Lower leg skin (tissue), 3 donors: ENCODE measurements at regions not wholly inside any gene's neighbourhood (a gene's known extent, or its start where the extent isn't known, plus 50 kb on each side); places are given as distances from the start of the nearest gene placed in this dataset.

Source experiments
- CTCF ChIP-seq, 3 donors: fragments of 450-650 bp; IDR thresholded peaks; one replicate each; pipeline ENCODE4 v1.5.1; 2016; ENCODE audit warnings: antibody characterized with exemption in 3 of 3, mild to moderate bottlenecking in 3 of 3, moderate library complexity in 2 of 3
- POLR2A ChIP-seq, 2 donors: fragments of 450-650 bp; IDR thresholded peaks; one replicate each; pipeline ENCODE4 v1.6.1; 2016 to 2017; ENCODE audit warnings: antibody characterized with exemption in 2 of 2, mild to moderate bottlenecking in 1 of 2, moderate library complexity in 1 of 2

GRCh38 chr15:53208751-53209150 lies 418.6 kb upstream of the ONECUT1 start:
- TF ChIP-seq CTCF (IDR thresholded peaks at IDR 0.05) (no peak), POLR2A (IDR thresholded peaks at IDR 0.05) (no peak)
